ENCODE measurements at regions not wholly inside any gene's neighbourhood (a gene's known extent, or its start where the extent isn't known, plus 50 kb on each side); places are given as distances from the start of the nearest gene placed in this dataset.

DNA sequence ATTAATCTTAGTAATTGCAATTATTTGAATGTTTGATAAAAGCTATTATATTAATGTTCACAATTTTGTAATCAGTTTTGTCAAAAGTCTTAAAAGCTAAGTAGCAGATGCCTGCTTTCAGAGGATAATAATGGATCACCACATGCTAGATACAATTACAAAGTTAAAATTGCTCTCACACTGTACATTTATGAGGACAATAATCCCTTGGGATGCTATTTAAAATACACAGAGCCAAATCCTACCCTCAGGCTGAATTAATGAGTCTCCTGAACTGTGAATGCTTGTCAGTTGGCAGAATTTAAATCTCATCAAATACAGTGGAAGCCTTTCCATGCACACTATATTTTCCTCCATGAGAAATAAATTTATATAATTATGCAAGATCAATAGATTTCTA lies 153.3 kb upstream of the SYNCRIP start:
- H3K27ac ChIP-seq (ENCODE audit: low read depth, low read length, poor library complexity, severe bottlenecking): no peak overlapping the region
- DNase-seq (ENCODE audit: low spot score): no peak
- no peaks in the 10 kb centered on the region for H4K20me1 ChIP-seq (ENCODE audit: insufficient read depth, low read length)
- TF ChIP-seq, protein P1, sequence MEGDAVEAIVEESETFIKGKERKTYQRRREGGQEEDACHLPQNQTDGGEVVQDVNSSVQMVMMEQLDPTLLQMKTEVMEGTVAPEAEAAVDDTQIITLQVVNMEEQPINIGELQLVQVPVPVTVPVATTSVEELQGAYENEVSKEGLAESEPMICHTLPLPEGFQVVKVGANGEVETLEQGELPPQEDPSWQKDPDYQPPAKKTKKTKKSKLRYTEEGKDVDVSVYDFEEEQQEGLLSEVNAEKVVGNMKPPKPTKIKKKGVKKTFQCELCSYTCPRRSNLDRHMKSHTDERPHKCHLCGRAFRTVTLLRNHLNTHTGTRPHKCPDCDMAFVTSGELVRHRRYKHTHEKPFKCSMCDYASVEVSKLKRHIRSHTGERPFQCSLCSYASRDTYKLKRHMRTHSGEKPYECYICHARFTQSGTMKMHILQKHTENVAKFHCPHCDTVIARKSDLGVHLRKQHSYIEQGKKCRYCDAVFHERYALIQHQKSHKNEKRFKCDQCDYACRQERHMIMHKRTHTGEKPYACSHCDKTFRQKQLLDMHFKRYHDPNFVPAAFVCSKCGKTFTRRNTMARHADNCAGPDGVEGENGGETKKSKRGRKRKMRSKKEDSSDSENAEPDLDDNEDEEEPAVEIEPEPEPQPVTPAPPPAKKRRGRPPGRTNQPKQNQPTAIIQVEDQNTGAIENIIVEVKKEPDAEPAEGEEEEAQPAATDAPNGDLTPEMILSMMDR (conservative IDR thresholded peaks at IDR 0.05; ENCODE audit: low read length): no peak
- no peak for TF ChIP-seq EZH2phosphoT487 (IDR thresholded peaks at IDR 0.05; ENCODE audit: borderline replicate concordance, low read depth, low read length)
- H3K79me2 ChIP-seq (ENCODE audit: insufficient read depth, low read depth, low read length): no peaks in the 10 kb centered on the region
- H3K4me1 ChIP-seq (ENCODE audit: insufficient read depth, low read length, poor library complexity, severe bottlenecking): no peaks in the 10 kb centered on the region
- H3K4me3 ChIP-seq (ENCODE audit: low read depth, low read length, poor library complexity, severe bottlenecking): no peak overlapping the region
- CTCF ChIA-PET (ENCODE audit: unreplicated experiment): no interaction called here
- H3K36me3 ChIP-seq (ENCODE audit: insufficient read depth, low read length): no peaks in the 10 kb centered on the region
- POLR2A ChIA-PET: no interaction called here
- no TSS peak for BruUV-seq (replicated peaks)
- intact Hi-C loops (cut with micrococcal nuclease; ENCODE audit: unreplicated experiment): no loop called here
- H3K9me2 ChIP-seq (ENCODE audit: insufficient read depth, low read length): no peaks in the 10 kb centered on the region
- H2AFZ ChIP-seq (ENCODE audit: low read length): no peak overlapping the region
- H3K9me3 ChIP-seq (ENCODE audit: low read length): no peaks in the 10 kb centered on the region
- H3K4me2 ChIP-seq (ENCODE audit: low read length): no peak overlapping the region

DNA sequence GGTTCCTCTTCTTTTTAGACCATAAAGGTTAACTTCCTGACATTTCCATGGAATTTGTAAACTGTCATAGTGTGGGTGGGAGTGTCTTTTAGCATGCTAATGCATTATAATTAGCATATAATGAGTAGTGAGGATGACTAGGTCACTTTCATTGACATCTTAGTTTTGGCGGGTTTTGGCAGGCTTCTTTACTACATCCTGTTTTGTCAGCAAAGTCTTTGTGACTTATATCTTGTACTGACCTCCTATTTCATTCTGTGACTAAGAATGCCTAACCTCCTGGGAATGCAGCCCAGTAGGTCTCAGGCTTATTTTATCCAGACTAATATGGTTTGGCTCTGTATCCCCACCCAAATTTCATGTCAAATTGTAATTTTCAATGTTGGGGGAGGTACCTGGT lies 149.6 kb upstream of the SYNCRIP start:
- Histone ChIP-seq H2AFZ (ENCODE audit: low read length) (no peak overlapping the region), H3K9me3 (ENCODE audit: low read length) (no peaks in the 10 kb centered on the region), H3K79me2 (ENCODE audit: insufficient read depth, low read depth, low read length) (no peaks in the 10 kb centered on the region), H3K4me3 (ENCODE audit: low read depth, low read length, poor library complexity, severe bottlenecking) (no peak overlapping the region), H3K4me2 (ENCODE audit: low read length) (no peak overlapping the region), H4K20me1 (ENCODE audit: insufficient read depth, low read length) (no peaks in the 10 kb centered on the region), H3K9me2 (ENCODE audit: insufficient read depth, low read length) (no peaks in the 10 kb centered on the region), H3K4me1 (ENCODE audit: insufficient read depth, low read length, poor library complexity, severe bottlenecking) (no peaks in the 10 kb centered on the region), H3K27ac (ENCODE audit: low read depth, low read length, poor library complexity, severe bottlenecking) (no peak overlapping the region), H3K36me3 (ENCODE audit: insufficient read depth, low read length) (no peaks in the 10 kb centered on the region)
- TF ChIP-seq, protein P1 (conservative IDR thresholded peaks at IDR 0.05; ENCODE audit: low read length): no peak
- TF ChIP-seq EZH2phosphoT487 (IDR thresholded peaks at IDR 0.05; ENCODE audit: borderline replicate concordance, low read depth, low read length): no peak
- ChIA-PET POLR2A (interaction anchor here (0.5 to 0.9 kb wide), 2 partner anchors 261 to 472 kb away, joined by 3 to 4 read pairs; no protein-coding TSS in a partner anchor), CTCF (ENCODE audit: unreplicated experiment) (no interaction called here)
- BruUV-seq (replicated peaks): no TSS peak
- DNase-seq (ENCODE audit: low spot score): no peak
- intact Hi-C loops (cut with micrococcal nuclease; ENCODE audit: unreplicated experiment): no loop called here

DNA sequence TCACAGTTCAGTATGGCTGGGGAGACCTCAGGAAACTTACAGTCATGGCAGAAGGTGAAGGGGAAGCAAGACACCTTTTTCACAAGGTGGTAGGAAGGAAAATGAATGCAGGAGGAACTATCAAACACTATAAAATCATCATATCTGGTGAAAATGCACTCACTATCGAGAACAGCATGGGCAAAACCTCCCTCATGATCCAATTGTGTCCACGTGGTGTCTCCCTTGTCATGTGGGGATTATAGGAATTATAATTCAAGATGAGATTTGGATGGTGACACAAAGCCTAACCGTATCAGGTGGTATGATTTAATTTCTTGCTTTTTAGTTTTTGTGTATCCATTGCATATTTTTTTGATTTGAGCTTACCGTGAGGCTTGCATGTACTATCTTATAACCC lies 133.2 kb upstream of the SYNCRIP start:
- no peaks in the 10 kb centered on the region for H3K36me3 ChIP-seq (ENCODE audit: insufficient read depth, low read length)
- no TSS peak for BruUV-seq (replicated peaks)
- no peak overlapping the region for H3K4me3 ChIP-seq (ENCODE audit: low read depth, low read length, poor library complexity, severe bottlenecking)
- CTCF ChIA-PET (ENCODE audit: unreplicated experiment): no interaction called here
- POLR2A ChIA-PET: interaction anchor here (0.6 kb wide), 1 partner anchor 770 kb away, joined by 3 read pairs; no protein-coding TSS in a partner anchor
- no peak overlapping the region for H3K27ac ChIP-seq (ENCODE audit: low read depth, low read length, poor library complexity, severe bottlenecking)
- no peak overlapping the region for H3K4me2 ChIP-seq (ENCODE audit: low read length)
- no peaks in the 10 kb centered on the region for H4K20me1 ChIP-seq (ENCODE audit: insufficient read depth, low read length)
- H2AFZ ChIP-seq (ENCODE audit: low read length): no peak overlapping the region
- intact Hi-C loops (cut with micrococcal nuclease; ENCODE audit: unreplicated experiment): no loop called here
- H3K4me1 ChIP-seq (ENCODE audit: insufficient read depth, low read length, poor library complexity, severe bottlenecking): no peaks in the 10 kb centered on the region
- TF ChIP-seq, protein P1 (conservative IDR thresholded peaks at IDR 0.05; ENCODE audit: low read length): no peak
- no peak for TF ChIP-seq EZH2phosphoT487 (IDR thresholded peaks at IDR 0.05; ENCODE audit: borderline replicate concordance, low read depth, low read length)
- no peaks in the 10 kb centered on the region for H3K9me3 ChIP-seq (ENCODE audit: low read length)
- no peak for DNase-seq (ENCODE audit: low spot score)
- H3K9me2 ChIP-seq (ENCODE audit: insufficient read depth, low read length): no peaks in the 10 kb centered on the region
- no peaks in the 10 kb centered on the region for H3K79me2 ChIP-seq (ENCODE audit: insufficient read depth, low read depth, low read length)

Data from OCI-LY7 (cell line).